ENCODE measurements at regions not wholly inside any gene's neighbourhood (a gene's known extent, or its start where the extent isn't known, plus 50 kb on each side); places are given as distances from the start of the nearest gene placed in this dataset.

DNA sequence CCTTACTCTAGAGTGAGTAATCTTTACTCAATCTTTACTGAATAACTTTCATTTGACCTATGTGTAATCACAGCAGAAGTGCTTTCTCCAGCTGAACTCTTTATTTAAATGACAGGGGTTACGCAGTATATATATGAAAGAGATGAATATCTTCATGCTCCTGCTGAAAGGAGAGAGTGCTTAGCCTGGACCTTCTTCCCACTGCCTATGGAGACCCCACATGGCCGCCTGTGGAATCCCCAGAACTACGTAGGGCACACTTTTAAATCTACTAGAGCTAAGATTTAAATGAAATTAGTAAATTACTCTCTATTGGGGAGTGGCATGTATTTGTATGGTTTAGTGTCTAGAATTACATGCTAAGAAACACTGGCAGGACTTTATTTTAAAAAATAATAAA, 391.2 kb downstream of the ANKRD50 start:
- no peak for DNase-seq (ENCODE audit: low read depth in 2 of 2)

DNA sequence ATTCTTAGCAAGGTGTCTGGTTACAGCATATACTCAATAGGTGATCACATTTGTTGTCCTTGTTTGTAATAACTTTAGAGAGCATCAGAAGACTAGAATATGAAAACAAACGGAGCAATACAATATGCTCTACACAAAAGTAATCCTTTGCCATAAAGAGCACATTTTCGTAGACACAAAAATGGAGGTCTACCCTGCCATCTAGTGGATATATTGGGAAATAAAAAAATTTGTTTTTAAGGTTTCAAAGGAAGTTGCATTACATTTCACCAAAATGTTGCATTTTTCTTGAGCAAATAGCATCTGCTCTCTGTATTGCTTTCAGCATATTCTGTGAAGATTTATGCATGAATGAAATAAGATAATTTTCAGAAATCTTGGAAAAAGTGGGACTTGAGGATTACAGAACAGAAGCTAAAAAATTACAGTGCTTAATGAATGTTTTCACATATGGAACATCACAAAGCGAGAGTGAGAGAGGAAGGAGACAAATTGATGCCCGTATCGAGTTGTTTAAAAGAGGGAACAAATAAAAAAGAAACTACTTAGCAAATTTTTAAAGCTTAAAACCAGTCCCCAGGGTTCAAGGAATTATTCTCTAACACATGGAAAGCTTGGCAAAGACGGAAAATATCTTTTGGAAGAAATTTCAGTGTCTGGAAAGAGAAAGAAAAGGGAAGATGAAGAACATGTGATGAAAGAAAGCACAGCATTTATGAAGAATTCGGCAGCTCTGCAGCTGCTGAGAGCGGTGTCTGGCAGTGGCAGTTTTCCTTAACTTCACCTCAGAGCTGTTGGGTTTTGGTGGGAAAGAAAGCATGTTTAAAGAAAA, 390.1 kb downstream of the ANKRD50 start:
- DNase-seq (ENCODE audit: low read depth in 2 of 2) = no peak

GRCh38 chr4:124325690-124326089, 386.8 kb downstream of the ANKRD50 start:
- no peak for DNase-seq (ENCODE audit: low read depth in 2 of 2)

DNA sequence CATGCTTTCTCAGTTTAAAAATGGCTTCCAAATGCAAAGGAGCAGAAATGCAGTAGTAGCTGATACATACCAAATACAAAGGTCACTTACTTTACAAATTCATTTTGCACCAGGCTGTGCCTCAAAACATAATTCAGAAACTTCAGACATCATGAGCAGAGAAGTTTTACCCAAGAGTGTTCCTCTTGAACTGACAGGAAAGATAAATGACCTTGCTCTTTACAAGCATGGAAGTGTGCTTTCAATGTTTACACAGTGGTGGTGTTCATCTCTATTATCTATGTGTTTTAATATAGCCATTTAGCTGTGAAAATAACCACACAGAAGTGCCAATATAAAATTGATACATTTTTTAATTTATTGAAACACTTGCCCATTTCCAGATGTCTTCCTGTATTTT, 383.4 kb downstream of the ANKRD50 start:
- no peak for DNase-seq (ENCODE audit: low read depth in 2 of 2)

DNA sequence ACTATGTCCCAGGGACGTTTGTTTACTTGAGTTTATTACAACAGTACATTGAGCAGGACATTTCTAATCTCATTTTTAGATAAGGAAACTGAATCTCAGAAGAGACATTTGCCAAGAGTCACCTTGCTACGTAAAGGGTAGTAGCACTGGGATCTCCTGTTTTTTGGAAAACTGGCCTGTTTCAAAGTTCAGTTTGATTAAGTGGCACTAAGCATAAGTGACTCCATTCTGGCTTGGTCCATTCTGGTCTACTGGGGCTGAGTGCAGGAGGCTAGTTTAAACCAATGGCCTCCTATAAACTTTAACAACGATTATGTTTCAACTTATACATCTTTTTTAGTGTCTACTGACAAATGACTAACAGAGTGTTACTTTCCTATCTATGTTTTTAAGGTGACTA, 382.5 kb downstream of the ANKRD50 start:
- no peak for DNase-seq (ENCODE audit: low read depth in 2 of 2)

GRCh38 chr4:124331781-124332180, 380.8 kb downstream of the ANKRD50 start:
- no peak for DNase-seq (ENCODE audit: low read depth in 2 of 2)

DNA sequence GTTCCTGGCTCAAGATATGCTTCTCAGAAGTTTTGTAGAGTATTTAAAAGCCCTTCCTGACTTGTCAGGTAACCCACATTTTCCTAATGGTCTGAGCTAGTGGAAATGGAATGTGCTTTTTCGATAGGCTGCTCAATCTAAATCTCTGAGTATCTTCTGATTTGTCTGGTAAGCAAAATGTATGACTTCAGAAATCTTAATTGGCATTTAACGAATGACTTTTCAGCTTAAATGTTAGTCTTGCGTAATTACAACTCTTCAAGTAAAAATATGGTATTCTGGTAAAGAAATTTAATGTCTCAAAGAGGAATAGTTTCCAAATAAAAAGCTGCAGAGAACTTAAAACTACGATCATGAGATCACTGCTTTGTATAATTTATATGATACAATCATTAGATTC, 379.1 kb downstream of the ANKRD50 start:
- no peak for DNase-seq (ENCODE audit: low read depth in 2 of 2)

DNA sequence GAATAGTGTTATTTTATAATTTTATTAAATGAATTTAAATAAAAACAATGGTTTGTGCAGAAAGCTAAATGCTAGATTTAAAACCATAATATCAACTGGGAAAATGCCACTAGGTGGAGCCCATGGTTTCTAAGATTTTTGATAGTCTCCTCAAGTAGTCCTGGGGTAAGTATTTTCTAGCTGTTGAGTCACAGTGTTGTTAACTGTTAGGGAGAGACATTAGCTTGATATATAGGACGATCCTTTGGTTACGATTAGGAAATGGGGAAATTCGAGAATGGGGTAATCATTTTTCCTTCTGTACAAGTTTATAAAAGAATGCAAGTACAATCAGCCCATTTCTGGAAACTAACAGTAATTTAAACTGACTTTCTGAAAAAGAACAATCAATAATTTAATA, 378.4 kb downstream of the ANKRD50 start:
- no peak for DNase-seq (ENCODE audit: low read depth in 2 of 2)

GRCh38 chr4:124337874-124338273, 374.7 kb downstream of the ANKRD50 start:
- no peak for DNase-seq (ENCODE audit: low read depth in 2 of 2)

DNA sequence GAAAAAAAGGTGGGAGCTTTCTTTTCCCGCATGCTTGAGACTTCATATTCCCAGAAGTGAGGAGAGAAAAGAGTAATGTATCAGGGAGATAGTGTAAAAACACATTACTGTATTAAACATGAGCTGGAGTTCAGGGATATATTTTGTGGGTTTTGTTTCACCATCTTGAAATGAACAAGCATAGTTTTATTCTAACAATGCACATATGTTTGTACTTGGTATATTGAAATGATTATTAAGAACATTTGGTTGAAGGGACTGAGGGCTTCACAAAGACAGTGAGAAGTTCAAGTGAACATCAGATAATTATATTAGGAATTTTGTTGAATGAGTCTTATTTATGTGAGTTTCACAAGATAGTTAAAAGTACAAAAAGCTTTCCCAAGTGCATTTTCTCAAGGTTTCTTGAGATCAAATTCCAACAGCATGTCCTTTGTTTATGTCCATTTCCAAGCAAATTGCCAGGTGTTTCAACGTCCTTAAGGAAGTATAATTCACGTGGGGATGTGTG, 368.8 kb downstream of the ANKRD50 start:
- DNase-seq (ENCODE audit: low read depth in 2 of 2) = no peak

GRCh38 chr4:124372916-124373315, 339.6 kb downstream of the ANKRD50 start:
- no peak for DNase-seq (ENCODE audit: low read depth in 2 of 2)

DNA sequence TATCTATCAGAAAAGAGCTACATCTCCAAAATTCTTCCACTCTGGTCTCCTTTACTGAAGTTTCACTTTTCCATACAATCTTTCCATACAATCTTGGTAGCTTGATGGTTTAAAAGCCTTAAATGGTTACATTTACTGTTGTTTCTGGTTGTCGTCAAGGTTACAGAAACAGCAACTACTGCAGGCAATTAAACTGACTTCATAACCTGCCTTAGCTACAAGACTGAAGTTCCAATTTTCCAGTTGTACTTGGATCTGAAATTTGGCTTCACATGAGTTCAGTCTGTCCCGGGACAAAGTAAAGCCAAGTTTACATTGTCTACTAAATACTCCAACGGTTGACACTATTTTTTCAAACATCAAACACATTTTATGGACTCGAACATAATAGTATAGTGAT, 326.4 kb downstream of the ANKRD50 start:
- DNase-seq (ENCODE audit: low read depth in 2 of 2) = no peak

GRCh38 chr4:124386648-124387047, 325.9 kb downstream of the ANKRD50 start:
- DNase-seq (ENCODE audit: low read depth in 2 of 2) = no peak

- DNase-seq (ENCODE audit: low read depth in 2 of 2) = no peak
These were observed 322.9 kb downstream of the ANKRD50 start for GRCh38 chr4:124389591-124389990.

DNA sequence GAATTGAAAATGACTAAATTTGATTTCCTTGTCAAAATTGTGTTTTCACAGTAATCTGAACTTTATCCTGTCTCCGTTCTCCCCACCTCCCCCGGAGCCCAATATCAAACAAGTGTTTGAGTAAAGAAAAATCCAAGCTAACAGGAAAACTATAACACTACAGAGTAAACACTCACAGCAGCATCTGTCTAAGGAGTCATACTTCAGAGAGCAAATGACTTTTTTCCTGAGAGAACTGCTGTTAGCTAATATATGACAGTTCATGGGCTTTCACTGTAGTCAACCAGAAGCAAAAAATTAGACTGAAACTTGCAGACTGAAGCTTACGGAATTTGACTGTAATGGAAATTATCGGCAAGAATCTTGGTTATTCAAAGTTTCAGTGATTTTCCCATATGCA, 321.7 kb downstream of the ANKRD50 start:
- no peak for DNase-seq (ENCODE audit: low read depth in 2 of 2)

DNA sequence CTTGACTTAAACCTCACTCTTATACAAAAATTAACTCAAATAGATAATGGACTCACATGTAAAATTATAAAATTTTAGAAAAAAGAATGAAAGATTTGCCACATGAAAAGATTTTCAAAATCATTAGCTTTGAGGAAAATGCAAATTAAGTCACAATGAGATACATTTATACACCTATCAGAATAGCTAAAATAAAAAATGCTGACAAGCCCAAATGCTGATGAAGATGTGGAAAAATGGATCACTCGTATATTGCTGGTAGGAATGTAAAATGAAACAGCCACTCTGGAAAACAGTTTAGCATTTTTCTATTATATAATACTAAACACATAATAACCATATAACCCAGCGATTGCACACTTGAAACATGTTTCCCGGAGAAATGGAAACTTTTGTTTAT, 316.2 kb downstream of the ANKRD50 start:
- no peak for DNase-seq (ENCODE audit: low read depth in 2 of 2)

DNA sequence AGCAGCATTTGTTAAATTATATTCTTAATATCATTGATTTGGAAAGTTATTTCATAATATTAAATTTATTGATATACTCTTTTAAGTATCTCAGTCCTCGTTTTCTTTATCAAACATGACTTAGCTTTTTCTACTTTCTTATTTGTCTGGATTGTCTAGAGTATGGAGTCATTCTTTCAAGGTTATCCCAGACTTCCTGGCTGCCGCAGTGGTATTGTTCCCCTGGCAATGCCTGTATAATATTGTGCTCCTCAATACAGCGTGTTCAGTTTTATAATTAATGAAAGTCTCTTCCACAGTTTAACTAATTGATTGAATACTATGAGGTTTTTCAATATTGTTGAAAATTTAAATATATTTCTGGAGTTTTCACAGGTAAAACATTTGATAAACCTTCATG, 310.9 kb downstream of the ANKRD50 start:
- DNase-seq (ENCODE audit: low read depth in 2 of 2) = no peak

- DNase-seq (ENCODE audit: low read depth in 2 of 2) = no peak
These were observed 303.5 kb downstream of the ANKRD50 start for GRCh38 chr4:124409044-124409443.

GRCh38 chr4:124414276-124415040, 298.1 kb downstream of the ANKRD50 start:
- no peak for DNase-seq (ENCODE audit: low read depth in 2 of 2)

- DNase-seq (ENCODE audit: low read depth in 2 of 2) = no peak
These were observed 297.4 kb downstream of the ANKRD50 start for GRCh38 chr4:124415146-124415545.

GRCh38 chr4:124417371-124417770, 295.2 kb downstream of the ANKRD50 start:
- no peak for DNase-seq (ENCODE audit: low read depth in 2 of 2)

DNA sequence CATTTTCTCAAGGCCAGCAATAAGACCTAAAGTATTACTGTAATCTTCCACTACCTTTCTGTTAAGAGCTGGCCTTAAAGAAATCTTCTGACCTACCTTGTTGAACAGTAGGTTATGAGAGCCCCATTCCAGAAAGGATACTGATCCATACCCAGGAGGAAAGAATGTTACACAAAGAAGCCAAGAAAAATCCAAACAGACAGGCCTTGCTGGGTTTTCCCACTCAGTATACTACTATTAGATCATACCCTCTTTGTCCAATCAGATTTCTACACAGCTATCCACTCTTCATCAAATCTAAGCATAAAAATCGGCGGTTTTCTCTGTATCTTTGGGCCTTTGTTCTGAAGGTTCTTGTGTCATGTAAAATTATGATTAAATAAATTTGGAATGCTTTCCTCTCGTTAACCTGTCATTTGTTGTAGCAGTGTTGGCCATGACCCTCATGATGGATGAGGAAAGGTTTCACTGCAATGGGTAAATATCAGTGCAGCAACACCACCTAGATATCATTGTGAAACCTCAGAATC, 292.3 kb downstream of the ANKRD50 start:
- DNase-seq (ENCODE audit: low read depth in 2 of 2) = no peak

- DNase-seq (ENCODE audit: low read depth in 2 of 2) = no peak
These were observed 289.4 kb downstream of the ANKRD50 start for GRCh38 chr4:124423160-124423559.

Measured in stimulated activated CD4-positive, alpha-beta T cell treated with anti-CD3 and anti-CD28 coated beads, Interleukin-1b, Interleukin-23, amount 100 ng/mL, for 1 hour (primary cell).